Suppressor macrophage treated with lipopolysaccharide for 1 hour (primary cell): ENCODE measurements at regions not wholly inside any gene's neighbourhood (a gene's known extent, or its start where the extent isn't known, plus 50 kb on each side); places are given as distances from the start of the nearest gene placed in this dataset.
"Not testable (repeated sequence)": the region's sequence is repeated elsewhere in the genome, so short reads cannot be mapped to it uniquely, and the experiment has no call there.

Experiments
- DNase-seq, 3 donors: peaks; one replicate each; pipeline ENCODE4 v3.0.0-alpha.2; 2020 to 2022

DNA sequence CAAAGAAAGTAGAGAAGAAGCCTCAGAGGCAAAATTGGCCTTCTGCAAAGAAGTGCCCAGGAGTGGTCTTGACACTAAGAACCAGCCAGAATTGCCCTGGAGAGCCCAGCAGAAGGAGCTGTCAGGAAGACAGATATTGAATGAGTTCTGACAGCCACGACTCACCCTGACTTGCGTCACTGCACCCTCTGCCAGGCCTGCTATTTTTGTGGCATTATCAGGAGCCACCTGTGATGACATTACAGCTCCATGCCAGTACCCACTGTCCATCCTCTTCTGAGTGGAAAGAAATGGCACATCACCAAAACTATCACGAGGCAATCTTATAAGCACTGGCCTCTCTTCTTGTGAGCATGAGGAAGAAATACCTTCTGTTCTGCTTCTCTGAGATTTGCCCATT, 67.7 kb downstream of the SMIM20 start:
- no peak for DNase-seq

GRCh38 chr4:25982962-25983361, 68.9 kb downstream of the SMIM20 start:
- no peak for DNase-seq

DNA sequence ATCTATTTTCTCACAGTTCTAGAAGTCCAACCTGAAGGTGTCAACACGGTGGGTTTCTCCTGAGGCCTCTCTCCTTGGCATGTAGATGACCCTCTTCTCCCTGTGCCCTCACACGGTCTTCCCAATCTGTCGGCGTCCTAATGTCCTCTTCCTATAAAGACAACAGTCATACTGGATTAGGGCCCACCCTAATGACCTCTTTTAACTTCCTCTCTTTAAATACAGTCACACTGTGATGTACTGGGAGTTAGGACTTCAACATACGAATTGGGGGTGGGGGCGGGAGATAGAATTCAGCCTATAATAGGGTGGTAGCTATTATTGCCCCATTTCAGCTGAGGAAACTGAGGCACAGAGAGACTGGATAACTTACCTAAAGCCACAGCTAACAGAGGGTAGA, 70.2 kb downstream of the SMIM20 start:
- peak; percentile 28 to 47 (median 30) for DNase-seq

DNA sequence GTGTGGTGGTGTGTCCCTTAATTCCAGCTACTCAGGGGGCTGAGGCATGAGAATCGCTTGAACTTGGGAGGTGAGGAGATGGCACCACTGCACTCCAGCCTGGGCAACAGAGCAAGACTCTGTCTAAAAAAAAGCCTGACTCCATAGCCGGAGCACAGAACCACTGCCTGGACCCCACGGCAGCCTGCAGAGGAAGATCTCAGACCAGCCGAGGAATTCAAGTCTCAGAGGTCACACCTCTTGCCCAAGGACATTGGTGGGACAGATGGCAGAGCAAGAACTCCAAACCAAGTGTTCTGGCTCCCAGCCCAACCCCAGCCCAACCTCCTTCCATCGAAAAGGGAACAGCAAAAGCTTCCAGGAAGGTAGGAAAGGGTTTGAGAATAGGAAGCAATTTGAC, 70.8 kb downstream of the SMIM20 start:
- no peak for DNase-seq

DNA sequence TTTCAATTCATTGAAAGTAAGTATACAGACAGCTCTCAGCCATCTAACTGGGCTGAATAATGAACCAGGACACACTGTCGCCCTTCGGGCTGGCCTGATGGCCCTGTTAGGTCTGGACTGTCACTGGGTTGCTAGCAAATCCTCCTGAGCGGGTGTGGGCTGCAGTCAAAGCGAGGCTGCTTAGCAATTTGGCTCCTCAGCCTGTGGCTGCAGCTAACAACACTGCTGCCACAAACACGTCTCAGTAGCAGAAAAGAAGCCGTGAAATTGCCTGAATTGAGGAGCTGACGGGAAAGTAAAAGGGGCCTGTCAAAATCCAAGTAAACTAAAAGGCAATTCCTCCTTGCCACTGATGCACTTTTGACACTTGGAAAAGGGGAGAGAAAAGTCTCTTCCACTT, 72.8 kb downstream of the SMIM20 start:
- no peak for DNase-seq

GRCh38 chr4:25991340-25991739, 77.3 kb downstream of the SMIM20 start:
- DNase-seq = no peak

- peak; percentile 91 to 93 (median 92) for DNase-seq
Observed at GRCh38 chr4:25993395-25994185, 79.6 kb downstream of the SMIM20 start.

DNA sequence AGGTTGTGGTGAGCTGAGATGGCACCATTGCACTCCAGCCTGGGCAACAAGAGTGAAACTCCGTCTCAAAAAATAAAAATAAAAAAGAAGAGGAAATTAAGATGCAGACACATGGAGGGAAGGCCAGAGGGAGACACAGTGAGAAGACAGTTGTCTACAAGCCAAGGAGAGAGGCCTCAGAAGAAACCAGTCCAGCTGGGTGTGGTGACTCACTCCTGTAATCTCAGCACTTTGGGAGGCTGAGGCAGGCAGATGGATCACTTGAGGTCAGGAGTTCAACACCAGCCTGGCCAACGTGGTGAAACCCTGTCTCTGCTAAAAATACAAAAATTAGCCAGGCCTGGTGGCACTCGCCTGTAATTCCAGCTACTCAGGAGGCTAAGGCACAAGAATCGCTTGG, 80.6 kb downstream of the SMIM20 start:
- peak; percentile 37 to 50 (median 44) for DNase-seq

DNA sequence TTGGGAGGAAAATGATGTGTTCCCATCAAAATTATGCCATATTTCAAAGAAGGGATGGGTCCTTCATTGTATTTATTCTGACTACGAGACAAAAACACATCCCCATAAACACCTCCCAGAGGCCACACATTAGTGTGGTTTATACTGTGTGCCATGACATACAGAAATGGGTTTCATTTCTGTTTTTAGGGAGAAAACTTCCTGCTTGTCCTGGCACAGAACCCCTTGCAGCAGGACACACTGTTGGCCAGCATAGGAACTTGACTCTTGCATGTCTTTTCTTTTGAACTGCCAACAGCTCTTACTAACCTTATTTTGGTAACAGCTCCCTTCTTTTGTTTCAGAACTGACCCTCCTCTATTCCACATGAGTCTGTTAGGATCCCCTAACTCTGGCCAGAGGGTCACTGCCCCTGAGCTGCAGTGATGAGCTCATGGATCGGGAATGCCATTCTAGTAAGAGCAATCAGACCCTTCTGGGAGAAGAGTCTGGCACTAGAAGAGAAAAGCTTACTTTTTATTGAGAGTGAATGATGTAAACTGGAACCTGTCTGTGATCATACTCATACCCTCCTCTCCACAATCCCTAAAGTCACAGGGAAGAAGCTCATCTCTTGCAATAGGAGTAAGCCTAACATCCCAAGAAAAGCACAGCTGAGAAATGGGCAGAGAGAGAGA, 86.4 kb downstream of the SMIM20 start:
- DNase-seq = peak; percentile 31 to 54 (median 51)

- DNase-seq = no peak
Observed at GRCh38 chr4:26001413-26001812, 87.4 kb downstream of the SMIM20 start.

GRCh38 chr4:26001816-26002215, 87.8 kb downstream of the SMIM20 start:
- DNase-seq = no peak

GRCh38 chr4:26003056-26003455, 89.0 kb downstream of the SMIM20 start:
- no peak for DNase-seq

DNA sequence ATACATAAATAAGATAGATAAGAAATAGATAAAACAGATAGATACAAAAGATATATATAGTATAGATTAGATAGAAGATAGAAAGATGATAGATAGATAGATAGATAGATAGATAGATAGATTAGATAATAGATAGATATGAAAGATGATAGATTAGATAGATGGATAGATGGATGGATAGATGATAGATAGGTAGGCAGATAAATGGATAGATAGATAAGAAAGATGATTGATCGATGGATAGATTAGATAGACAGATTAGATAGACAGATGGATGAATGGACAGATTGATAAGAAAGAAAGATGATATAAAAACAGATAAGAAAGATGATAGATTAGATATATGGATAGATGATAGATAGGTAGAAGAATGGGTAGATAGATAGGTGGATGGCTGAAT, 90.3 kb downstream of the SMIM20 start:
- DNase-seq = no peak

GRCh38 chr4:26005764-26006163, 91.7 kb downstream of the SMIM20 start:
- DNase-seq = no peak

GRCh38 chr4:26008737-26009136, 94.7 kb downstream of the SMIM20 start:
- no peak for DNase-seq

GRCh38 chr4:26009502-26009901, 95.5 kb downstream of the SMIM20 start:
- DNase-seq = no peak

DNA sequence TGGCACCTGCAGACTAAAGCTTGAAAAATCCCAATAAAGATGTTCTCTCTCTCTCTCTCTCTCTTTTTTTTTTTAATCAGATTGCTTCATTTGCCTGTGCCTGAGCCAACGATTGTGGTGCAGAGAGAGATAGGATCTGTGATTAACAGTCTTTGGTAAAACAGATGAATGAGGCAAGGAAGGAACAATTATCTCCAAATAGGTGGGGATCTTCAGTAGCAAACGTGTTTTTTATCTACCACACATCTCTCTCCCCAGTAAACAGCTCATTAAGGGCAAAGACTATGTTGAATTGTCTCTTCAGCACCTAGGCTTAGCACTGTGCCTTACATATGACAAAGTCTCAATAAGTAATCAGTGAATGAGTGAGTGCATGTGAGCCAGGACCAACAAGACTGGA, 96.3 kb downstream of the SMIM20 start:
- DNase-seq = no peak

DNA sequence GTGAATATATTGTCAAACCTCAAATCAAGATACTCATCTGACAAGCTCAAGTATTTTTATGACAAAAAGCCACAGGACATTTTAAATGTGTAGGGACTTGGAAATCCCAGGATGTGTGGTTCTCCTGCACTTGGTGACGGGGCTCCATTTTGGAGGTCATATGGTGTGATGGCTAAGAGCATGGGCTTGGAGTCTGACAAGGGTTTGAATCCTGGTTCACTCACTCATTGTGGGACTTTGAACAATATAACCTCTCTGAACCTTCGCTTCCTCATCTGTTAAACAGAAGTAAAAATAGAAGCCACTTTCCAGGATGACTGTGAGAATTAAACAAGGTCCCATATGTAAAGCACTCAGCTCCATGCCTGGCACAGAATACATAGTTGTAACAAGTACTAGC, 99.6 kb downstream of the SMIM20 start:
- DNase-seq = peak; percentile 52 to 56 (median 55)

DNA sequence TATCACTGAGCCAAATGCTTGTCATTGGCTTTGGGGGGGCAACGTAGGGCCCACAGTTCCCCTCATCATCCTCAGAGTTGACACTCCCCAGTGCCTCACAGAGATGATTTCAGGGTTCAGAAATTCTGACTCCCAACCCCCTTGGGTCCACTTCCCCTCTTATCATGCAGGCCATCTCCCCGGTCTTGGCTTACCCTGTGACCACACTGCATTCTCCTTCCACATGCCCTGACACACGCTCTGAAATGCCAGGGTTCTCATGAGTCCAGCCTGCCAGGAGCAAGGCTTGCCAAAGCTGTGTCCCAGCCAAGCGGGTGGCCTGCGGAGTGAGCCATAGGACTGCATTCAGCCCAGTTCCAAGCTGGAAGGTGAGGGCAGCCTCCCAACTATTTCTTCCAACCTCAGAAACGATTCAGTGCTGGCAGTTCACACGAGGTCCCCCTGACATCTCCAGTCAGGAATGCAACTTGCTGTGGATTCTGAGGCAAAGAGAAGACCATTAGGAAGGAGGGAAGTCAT, 101.2 kb downstream of the SMIM20 start:
- DNase-seq = no peak

GRCh38 chr4:26015906-26016305, 101.9 kb downstream of the SMIM20 start:
- no peak for DNase-seq

DNA sequence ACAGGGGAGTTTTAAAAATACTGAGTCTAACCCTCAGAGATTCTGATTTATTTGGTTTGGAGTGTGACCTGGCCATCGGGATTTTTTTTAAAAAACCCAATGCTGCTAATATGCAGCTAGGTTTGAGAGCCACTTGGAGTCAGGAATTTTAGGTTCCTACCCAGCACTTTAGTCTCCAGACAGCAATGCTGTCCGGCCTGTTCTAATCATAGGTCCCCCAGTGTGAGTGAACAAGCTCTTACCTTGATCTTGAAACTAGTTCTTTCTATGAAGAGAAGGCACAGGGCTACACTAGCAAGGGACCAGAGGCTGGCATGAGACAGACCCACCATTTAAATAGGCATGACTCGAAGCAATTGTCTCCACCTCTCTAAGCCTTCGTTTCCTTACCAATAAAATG, 103.5 kb downstream of the SMIM20 start:
- DNase-seq = no peak

GRCh38 chr4:26017961-26018700, 104.1 kb downstream of the SMIM20 start:
- DNase-seq = not testable (repeated sequence)

DNA sequence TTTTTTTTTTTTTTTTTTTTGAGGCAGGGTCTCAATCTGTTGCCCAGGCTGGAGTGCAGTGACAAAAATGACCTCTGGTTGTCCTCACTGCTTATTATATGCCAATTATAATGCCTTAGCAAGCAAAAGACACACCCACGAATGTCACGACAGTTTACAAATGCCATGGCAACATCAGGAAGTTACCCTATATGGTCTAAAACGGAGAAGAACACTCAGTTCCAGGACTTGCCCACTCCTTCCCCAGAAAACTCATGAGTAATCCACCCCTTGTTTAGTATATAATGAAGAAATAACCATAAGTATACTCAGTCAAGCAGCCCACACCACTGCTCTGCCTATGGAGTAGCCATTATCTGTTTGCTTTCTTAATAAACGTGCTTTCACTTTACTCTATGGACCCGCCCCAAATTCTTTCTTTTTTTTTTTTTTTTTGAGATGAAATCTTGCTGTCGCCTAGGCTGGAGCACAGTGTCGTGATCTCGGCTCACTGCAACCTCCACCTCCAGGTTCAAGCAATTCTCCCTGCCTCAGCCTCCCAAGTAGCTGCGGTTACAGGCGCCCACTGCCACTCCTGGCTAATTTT, 106.2 kb downstream of the SMIM20 start:
- peak; percentile 84 to 94 (median 90) for DNase-seq
